Activated naive CD8-positive, alpha-beta T cell treated with anti-CD3 and anti-CD28 coated beads, Interleukin-2, amount 10 ng/mL, durations not matched to agents 7 days and 5 days (primary cell): ENCODE measurements at regions not wholly inside any gene's neighbourhood (a gene's known extent, or its start where the extent isn't known, plus 50 kb on each side); places are given as distances from the start of the nearest gene placed in this dataset.

Source experiments
- ATAC-seq: fragments of 150-1000 bp; cut with Tn5 transposase; one replicate; pipeline ENCODE4 v1.10.0; 2021; ENCODE audit warnings: low read depth, moderate library complexity
- POLR2A ChIA-PET: fragments of 350-600 bp; sonication (Branson Sonifier 250); formaldehyde crosslinking; loops from one replicate; lab custom pipeline; 2021; ENCODE audit warnings: antibody characterized with exemption; lab: Charles Lee
- DNase-seq: peaks from one replicate; pipeline ENCODE4 v3.0.0; 2021
- H3K27ac Mint-ChIP-seq: one replicate; pipeline ENCODE4 v1.8.0; 2022; ENCODE audit warnings: mild to moderate bottlenecking, mixed read lengths
- H3K27me3 Mint-ChIP-seq: one replicate; pipeline ENCODE4 v1.8.0; 2022; ENCODE audit warnings: mild to moderate bottlenecking, moderate library complexity, mixed read lengths
- H3K36me3 Mint-ChIP-seq: one replicate; pipeline ENCODE4 v1.8.0; 2021; ENCODE audit warnings: mild to moderate bottlenecking, mixed read lengths
- H3K4me1 Mint-ChIP-seq: one replicate; pipeline ENCODE4 v1.8.0; 2021; ENCODE audit warnings: mixed read lengths
- H3K4me3 Mint-ChIP-seq: one replicate; pipeline ENCODE4 v1.8.0; 2022; ENCODE audit warnings: mild to moderate bottlenecking, moderate library complexity, mixed read lengths
- H3K9me3 Mint-ChIP-seq: one replicate; pipeline ENCODE4 v1.8.0; 2021; ENCODE audit warnings: mixed read lengths

DNA sequence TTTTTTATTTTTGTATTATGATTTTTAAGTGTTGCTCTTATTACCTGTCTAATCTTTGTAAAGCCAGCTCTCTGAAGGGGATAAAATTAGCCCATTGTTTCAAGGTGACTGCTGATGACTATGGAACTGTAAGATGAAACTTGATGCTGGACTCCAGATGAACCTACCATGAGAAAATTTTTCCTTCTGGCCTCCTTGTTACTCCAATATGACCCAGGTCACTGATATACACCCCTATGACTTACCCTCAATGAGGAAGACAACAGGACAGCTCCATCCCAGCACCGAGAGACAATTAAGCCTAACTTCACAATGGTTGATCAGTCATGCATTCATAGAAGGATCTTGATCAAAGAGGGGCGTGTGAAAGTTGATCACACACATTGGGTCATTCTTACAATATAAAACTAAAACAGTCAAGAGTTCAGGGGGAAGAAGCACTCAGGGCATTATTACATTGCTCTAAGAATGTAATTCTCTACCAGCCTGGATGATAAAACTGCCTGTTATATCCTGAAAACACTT is 230.8 kb upstream of the AGTR2 start:
- Mint-ChIP-seq H3K27ac (no peak overlapping the region), H3K9me3 (peaks cover 1% of the 10 kb centered on the region), H3K4me1 (no peaks in the 10 kb centered on the region), H3K4me3 (no peak overlapping the region), H3K27me3 (no peaks in the 10 kb centered on the region), H3K36me3 (no peaks in the 10 kb centered on the region)
- POLR2A ChIA-PET: no interaction called here
- no peak for ATAC-seq
- no peak for DNase-seq

DNA sequence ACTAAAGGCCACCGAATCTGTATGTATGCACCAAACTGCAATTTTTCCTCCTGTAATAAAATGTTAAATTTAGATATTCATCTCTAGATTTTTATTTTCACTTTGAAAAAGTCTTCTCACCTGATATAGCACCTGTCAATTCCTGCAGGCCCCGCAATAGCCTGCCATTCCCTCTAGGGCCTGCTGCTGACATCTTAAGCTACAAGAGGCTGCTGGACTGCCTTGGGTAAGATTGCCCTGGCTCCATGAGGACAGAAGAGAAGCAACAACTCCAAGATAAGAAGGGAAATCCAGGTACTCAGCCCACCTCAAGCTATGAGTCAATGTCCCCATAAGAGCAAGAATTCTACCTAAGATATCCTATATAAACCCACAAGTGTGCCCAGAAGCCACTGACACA is 230.2 kb upstream of the AGTR2 start:
- no peaks in the 10 kb centered on the region for H3K27me3 Mint-ChIP-seq
- H3K9me3 Mint-ChIP-seq: peaks cover 1% of the 10 kb centered on the region
- no peak overlapping the region for H3K4me3 Mint-ChIP-seq
- no peak overlapping the region for H3K27ac Mint-ChIP-seq
- ATAC-seq (no peak), DNase-seq (no peak)
- no peaks in the 10 kb centered on the region for H3K4me1 Mint-ChIP-seq
- H3K36me3 Mint-ChIP-seq: no peaks in the 10 kb centered on the region
- POLR2A ChIA-PET: no interaction called here

- no peak for ATAC-seq
- POLR2A ChIA-PET: no interaction called here
- Mint-ChIP-seq H3K36me3 (no peaks in the 10 kb centered on the region), H3K27me3 (no peaks in the 10 kb centered on the region), H3K4me1 (no peaks in the 10 kb centered on the region), H3K4me3 (no peak overlapping the region), H3K27ac (no peak overlapping the region), H3K9me3 (peaks cover 1% of the 10 kb centered on the region)
- DNase-seq: no peak
Measured at GRCh38 chrX:115940888-115941332, 229.6 kb upstream of the AGTR2 start.

DNA sequence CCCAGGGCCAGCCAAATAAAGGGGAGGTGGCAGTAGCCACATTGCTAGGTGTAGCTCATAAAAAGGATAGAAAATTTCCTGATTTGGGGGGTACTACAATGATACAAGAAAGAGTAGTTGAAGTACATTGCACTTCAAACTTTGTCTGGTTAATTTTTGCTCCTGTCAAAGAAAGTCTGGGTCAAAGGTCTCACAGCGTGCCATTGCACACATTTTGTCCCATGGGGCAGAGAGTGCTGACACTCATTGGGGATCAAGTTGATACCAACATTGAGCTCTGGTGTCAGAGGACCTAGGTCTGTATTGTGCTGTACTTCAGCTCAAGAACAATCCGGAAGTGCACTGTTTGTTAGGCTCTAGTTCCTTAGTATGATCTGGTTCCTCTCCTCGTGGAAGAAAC is 229.2 kb upstream of the AGTR2 start:
- no peaks in the 10 kb centered on the region for H3K4me1 Mint-ChIP-seq
- H3K4me3 Mint-ChIP-seq: no peak overlapping the region
- POLR2A ChIA-PET: no interaction called here
- no peak overlapping the region for H3K27ac Mint-ChIP-seq
- H3K36me3 Mint-ChIP-seq: no peaks in the 10 kb centered on the region
- ATAC-seq (no peak), DNase-seq (no peak)
- H3K9me3 Mint-ChIP-seq: peaks cover 1% of the 10 kb centered on the region
- no peaks in the 10 kb centered on the region for H3K27me3 Mint-ChIP-seq

DNA sequence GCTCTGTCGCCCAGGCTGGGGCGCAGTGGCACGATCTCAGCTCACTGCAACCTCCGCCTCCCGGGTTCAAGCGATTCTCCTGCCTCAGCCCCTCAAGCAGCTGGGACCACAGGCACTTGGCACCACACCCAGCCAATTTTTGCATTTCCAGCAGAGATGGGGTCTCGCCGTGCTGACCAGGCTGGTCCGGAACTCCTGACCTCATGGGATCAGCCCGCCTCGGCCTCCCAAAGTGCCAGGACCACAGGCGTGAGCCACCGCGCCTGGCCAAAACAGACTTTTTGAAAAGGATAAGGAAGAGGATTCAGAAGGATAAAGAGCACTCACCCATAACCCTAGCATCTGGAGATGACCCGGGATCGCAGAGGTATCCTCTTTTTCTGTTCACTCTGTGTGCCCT is 224.5 kb upstream of the AGTR2 start:
- Mint-ChIP-seq H3K27ac (no peak overlapping the region), H3K27me3 (no peaks in the 10 kb centered on the region), H3K36me3 (no peaks in the 10 kb centered on the region), H3K9me3 (peaks cover 1% of the 10 kb centered on the region), H3K4me1 (no peaks in the 10 kb centered on the region), H3K4me3 (no peak overlapping the region)
- POLR2A ChIA-PET: no interaction called here
- no peak for DNase-seq
- no peak for ATAC-seq

- ATAC-seq (no peak), DNase-seq (no peak)
- Mint-ChIP-seq H3K4me1 (no peaks in the 10 kb centered on the region), H3K27me3 (no peaks in the 10 kb centered on the region), H3K27ac (no peak overlapping the region), H3K9me3 (peaks cover 1% of the 10 kb centered on the region), H3K4me3 (no peak overlapping the region), H3K36me3 (no peaks in the 10 kb centered on the region)
- POLR2A ChIA-PET: no interaction called here
Measured at GRCh38 chrX:115948018-115948923, 222.3 kb upstream of the AGTR2 start.

- Mint-ChIP-seq H3K36me3 (no peaks in the 10 kb centered on the region), H3K27ac (no peak overlapping the region), H3K4me1 (no peaks in the 10 kb centered on the region), H3K9me3 (no peaks in the 10 kb centered on the region), H3K4me3 (no peak overlapping the region), H3K27me3 (no peaks in the 10 kb centered on the region)
- no peak for DNase-seq
- POLR2A ChIA-PET: no interaction called here
- no peak for ATAC-seq
Measured at GRCh38 chrX:115949900-115950822, 220.4 kb upstream of the AGTR2 start.

DNA sequence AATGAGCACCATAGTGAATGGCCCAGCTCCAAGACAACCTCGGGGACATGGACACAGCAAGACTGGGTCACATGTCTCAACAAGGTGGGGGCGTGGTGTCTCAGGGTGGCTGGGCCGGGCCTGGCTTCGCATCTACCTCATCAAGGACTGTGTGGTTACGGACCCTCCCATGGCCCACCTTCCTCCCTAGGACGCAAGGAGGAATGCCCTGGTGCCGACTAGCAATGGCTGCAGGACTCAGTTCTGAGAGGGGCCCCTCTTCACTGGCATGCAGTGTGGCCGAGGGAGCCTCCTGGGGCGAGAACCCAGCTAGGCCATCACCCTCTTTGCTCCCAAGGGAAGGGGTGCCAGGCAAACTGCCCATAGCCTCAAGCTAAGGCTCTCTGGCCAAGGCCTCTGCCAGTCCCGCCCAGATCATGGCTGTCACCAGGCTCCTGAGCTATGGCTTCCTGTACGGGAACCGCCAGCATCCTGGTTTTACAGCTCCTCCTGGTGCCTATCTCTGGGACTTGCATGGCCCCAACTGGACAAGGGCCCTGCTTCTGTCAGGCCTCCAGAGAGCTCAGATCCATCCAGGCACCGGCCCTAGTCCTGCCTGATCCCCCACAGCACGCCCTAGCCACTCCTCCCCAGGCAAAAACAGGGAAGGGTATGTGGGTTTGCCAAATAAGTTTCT is 218.0 kb upstream of the AGTR2 start:
- H3K27ac Mint-ChIP-seq: no peak overlapping the region
- H3K4me3 Mint-ChIP-seq: no peak overlapping the region
- DNase-seq: no peak
- POLR2A ChIA-PET: no interaction called here
- no peaks in the 10 kb centered on the region for H3K36me3 Mint-ChIP-seq
- no peak for ATAC-seq
- no peaks in the 10 kb centered on the region for H3K9me3 Mint-ChIP-seq
- no peaks in the 10 kb centered on the region for H3K27me3 Mint-ChIP-seq
- no peaks in the 10 kb centered on the region for H3K4me1 Mint-ChIP-seq

DNA sequence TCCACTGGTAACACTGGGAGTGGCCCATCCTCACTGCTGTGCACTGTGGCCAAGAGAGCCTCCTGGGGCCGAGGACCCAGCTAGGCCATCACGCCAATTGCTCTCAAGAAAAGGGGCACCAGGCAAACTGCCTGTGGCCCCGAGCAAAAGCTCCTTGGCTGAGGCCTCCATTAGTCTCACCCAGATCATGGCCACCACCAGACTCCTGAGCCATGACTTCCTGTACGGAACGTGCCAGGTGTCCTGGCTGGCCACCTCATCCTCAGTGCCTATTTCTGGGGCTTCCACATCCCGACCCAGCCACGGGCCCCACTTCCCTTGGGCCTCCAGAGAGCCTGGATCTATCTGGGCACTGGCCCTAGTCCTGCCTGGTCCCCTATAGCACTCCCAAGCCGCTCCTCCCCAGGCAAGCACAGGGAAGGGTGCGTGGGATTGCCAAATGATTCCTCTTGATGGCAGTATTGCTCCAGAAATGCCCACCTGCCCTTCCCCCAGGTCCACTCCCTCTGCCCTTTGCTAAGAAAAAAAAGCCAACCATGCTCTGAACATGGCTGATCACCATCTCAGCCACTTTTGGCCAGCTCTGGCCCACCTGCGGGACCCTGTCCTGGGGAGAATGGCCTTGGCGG is 212.6 kb upstream of the AGTR2 start:
- Mint-ChIP-seq H3K4me3 (no peak overlapping the region), H3K36me3 (no peaks in the 10 kb centered on the region), H3K27ac (no peak overlapping the region), H3K4me1 (no peaks in the 10 kb centered on the region), H3K27me3 (no peaks in the 10 kb centered on the region), H3K9me3 (no peaks in the 10 kb centered on the region)
- POLR2A ChIA-PET: no interaction called here
- ATAC-seq (no peak), DNase-seq (no peak)

DNA sequence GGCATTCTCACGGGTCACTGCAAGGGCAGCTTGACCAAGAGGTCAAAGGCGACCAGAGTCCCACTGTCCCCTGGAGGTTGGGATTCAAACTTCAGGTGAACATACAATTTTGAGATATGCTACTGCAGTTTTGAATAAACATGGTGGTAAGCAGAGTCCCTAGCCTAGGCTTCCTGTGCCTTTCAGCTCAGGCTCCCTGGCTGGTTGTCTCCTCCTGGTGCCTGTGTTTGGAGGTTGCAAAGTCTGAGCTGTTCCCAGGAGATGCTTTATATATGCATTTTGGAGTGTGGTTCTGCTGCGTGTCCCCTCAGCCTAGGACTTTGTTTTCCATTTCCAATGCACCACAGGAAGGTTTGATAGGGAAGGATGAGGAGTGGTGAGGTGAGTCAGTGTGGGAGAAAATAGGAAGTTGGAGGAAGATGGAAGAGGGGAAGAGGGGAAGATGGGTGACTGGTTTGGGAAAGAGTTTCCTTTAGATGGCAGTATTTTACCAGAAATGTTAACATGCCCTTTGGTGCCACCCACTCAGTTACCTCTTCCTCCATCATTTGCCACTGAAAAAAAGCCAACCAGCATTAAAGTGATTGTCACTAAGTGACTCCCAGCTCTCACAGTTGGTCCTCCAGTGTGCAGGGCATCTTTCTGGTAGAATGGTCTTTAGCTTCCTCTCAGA is 211.7 kb upstream of the AGTR2 start:
- H3K9me3 Mint-ChIP-seq: no peaks in the 10 kb centered on the region
- ATAC-seq (no peak), DNase-seq (no peak)
- POLR2A ChIA-PET: no interaction called here
- no peaks in the 10 kb centered on the region for H3K27me3 Mint-ChIP-seq
- no peak overlapping the region for H3K4me3 Mint-ChIP-seq
- H3K4me1 Mint-ChIP-seq: no peaks in the 10 kb centered on the region
- no peaks in the 10 kb centered on the region for H3K36me3 Mint-ChIP-seq
- no peak overlapping the region for H3K27ac Mint-ChIP-seq

GRCh38 chrX:115960440-115961084 is 210.0 kb upstream of the AGTR2 start:
- DNase-seq (no peak), ATAC-seq (no peak)
- H3K36me3 Mint-ChIP-seq: no peaks in the 10 kb centered on the region
- H3K27ac Mint-ChIP-seq: no peak overlapping the region
- H3K4me3 Mint-ChIP-seq: no peak overlapping the region
- H3K4me1 Mint-ChIP-seq: no peaks in the 10 kb centered on the region
- POLR2A ChIA-PET: no interaction called here
- no peaks in the 10 kb centered on the region for H3K9me3 Mint-ChIP-seq
- H3K27me3 Mint-ChIP-seq: no peaks in the 10 kb centered on the region

GRCh38 chrX:115966920-115967319 is 203.6 kb upstream of the AGTR2 start:
- H3K27me3 Mint-ChIP-seq: no peaks in the 10 kb centered on the region
- POLR2A ChIA-PET: no interaction called here
- ATAC-seq: no peak
- H3K4me3 Mint-ChIP-seq: no peak overlapping the region
- H3K27ac Mint-ChIP-seq: no peak overlapping the region
- H3K4me1 Mint-ChIP-seq: no peaks in the 10 kb centered on the region
- H3K36me3 Mint-ChIP-seq: no peaks in the 10 kb centered on the region
- H3K9me3 Mint-ChIP-seq: peaks cover 2% of the 10 kb centered on the region
- DNase-seq: no peak
